H1 (cell line): ENCODE measurements at regions not wholly inside any gene's neighbourhood (a gene's known extent, or its start where the extent isn't known, plus 50 kb on each side); places are given as distances from the start of the nearest gene placed in this dataset.

Experiments used
- JUND ChIP-seq: IDR thresholded peaks from 2 replicates; pipeline ENCODE4 v1.6.1; 2011; ENCODE audit warnings: mild to moderate bottlenecking, improper control_type of control experiment, low read length
- MAFK ChIP-seq: IDR thresholded peaks from 2 replicates; pipeline ENCODE4 v1.6.1; 2012; ENCODE audit warnings: low read depth, mild to moderate bottlenecking, improper control_type of control experiment, low read length
- TF ChIP-seq, protein P1 (sequence below): IDR thresholded peaks from 2 replicates; pipeline ENCODE4 v1.6.1; 2011; ENCODE audit warnings: low read length, improper control_type of control experiment
- TF ChIP-seq, protein P2 (sequence below): IDR thresholded peaks from 2 replicates; pipeline ENCODE4 v1.6.1; 2011; ENCODE audit warnings: low read depth, mild to moderate bottlenecking, low read length; ENCODE audit not compliant: insufficient read depth

DNA sequence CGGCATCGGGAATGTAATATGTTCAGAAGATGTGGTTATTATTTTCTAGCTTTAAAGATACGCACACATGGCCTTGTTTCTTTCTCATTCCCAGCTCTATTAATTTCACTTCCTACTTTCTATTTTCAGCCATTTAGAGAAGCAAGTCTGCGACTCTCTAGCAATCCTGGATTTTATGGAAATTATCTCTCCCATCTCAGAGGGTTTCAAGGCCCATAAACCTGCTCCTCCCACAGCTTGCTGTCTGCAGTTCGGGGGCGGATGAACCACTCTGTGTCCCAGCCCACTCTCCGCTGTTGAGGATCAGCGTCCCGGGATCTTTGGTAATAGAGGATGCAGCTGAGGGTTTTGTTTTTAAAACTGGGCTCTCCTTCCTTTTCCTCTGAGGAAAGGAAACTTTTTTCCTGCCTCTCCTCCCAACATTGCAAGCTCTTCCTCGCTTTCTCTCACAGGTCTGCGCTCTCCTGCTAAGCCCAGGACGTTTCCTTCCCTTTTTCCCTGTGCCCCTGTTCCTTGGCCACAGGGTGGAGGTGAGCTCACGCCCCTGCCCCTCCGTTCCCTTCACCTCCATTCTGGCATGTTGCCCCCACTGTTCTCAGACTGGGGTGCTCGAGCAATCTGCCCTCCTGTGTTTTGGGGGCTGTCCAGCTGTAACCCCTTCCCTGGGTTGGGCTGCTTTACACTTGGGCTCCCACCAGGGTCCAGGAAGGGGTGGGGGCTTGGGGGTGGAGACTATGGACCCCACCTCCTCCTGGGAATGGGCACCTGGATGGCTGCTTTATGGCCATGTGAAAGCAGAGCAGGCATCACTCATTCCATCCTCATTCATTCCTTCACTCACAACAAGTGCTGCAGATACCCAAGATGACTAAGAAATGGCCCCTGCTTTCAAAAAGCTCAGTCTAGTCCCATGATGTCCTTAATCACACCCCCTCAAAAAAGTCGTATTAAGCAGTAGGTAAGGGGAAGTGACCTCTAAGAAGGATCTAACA is 54.9 kb downstream of the ZBTB9 start:
- TF ChIP-seq, protein P1, sequence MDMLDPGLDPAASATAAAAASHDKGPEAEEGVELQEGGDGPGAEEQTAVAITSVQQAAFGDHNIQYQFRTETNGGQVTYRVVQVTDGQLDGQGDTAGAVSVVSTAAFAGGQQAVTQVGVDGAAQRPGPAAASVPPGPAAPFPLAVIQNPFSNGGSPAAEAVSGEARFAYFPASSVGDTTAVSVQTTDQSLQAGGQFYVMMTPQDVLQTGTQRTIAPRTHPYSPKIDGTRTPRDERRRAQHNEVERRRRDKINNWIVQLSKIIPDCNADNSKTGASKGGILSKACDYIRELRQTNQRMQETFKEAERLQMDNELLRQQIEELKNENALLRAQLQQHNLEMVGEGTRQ = no peak
- TF ChIP-seq JUND = no peak
- TF ChIP-seq, protein P2, sequence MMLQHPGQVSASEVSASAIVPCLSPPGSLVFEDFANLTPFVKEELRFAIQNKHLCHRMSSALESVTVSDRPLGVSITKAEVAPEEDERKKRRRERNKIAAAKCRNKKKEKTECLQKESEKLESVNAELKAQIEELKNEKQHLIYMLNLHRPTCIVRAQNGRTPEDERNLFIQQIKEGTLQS = no peak
- TF ChIP-seq MAFK = no peak
